GM10266 (cell line): ENCODE measurements at regions not wholly inside any gene's neighbourhood (a gene's known extent, or its start where the extent isn't known, plus 50 kb on each side); places are given as distances from the start of the nearest gene placed in this dataset.

Source experiments
- DNase-seq: peaks from one replicate; pipeline ENCODE4 v3.0.0; 2012; ENCODE audit errors: extremely low spot score
- CTCF ChIP-seq: IDR thresholded peaks from 2 replicates; pipeline ENCODE4 v1.5.1; 2012; ENCODE audit warnings: mild to moderate bottlenecking, low read depth; ENCODE audit not compliant: control insufficient read depth, insufficient read depth; ENCODE audit errors: missing control alignments

- TF ChIP-seq CTCF = no peak
- no peak for DNase-seq
Observed at GRCh38 chr3:153734777-153735551, 386.2 kb upstream of the ARHGEF26 start.

DNA sequence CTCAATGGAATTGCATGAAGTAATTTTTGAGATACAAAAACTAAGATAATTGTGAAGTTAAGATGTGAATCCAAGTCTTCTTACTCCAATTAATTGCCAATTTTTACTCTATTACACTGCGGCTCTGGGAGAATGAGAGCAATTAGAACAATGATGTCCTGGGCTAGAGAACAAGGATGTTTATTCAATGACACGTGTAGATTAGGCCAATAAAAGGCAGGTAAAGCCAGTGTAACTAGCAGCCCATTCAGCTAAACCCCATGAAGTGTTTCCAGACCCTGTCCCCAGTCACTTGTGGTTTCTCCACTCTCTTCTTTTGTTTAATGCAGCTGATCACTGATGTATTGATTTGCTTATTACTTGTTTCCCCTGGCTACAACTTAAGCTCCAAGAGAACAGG lies 381.1 kb upstream of the ARHGEF26 start:
- TF ChIP-seq CTCF = no peak

GRCh38 chr3:153744889-153745288 lies 376.3 kb upstream of the ARHGEF26 start:
- no peak for TF ChIP-seq CTCF

More for the DNA sequence above, 381.1 kb upstream of the ARHGEF26 start:
- no peak for DNase-seq

DNA sequence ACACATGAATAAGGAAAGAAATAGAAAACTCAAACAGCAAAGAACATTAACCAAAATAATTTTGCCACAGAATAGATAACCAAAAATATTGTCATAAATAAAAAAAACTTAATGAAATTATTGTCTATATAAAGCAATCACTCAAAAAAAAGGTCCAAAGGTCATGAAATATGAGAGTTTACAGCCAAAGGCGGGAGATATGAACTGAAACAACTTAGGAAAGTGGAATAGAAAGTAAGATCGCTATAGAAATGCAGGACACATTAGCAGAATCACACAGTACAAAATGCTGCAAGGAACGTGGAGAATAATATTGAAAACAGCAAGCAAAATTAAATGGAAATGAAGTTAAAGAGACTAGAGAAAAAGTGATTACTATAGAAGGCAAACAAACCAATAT lies 375.0 kb upstream of the ARHGEF26 start:
- TF ChIP-seq CTCF = no peak

More at GRCh38 chr3:153744889-153745288, 376.3 kb upstream of the ARHGEF26 start:
- DNase-seq = no peak

DNA sequence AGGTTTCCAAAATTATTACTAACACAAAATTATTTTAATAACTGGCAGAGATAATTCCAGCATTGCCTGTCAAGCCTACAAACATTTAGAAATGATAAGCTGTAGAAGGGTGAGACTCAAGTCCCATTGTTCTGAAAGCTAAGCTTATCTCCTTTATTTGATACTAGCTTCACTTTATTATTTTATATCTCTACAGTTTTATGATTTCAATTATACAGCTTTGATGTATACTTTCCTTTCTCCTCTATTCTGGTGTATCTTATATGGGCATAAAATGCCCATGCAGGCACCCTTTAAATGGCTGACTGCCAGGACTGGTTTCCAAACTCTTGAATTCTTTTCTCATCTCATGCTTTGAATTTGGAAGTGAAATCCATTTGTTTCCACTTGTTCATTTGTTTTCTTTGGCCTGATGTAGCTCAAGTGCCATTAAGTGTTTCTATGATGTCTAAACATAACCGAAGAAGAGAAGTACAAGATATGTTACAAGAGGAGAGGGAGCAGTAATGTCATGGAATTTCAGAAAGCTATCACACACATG lies 372.1 kb upstream of the ARHGEF26 start:
- DNase-seq = no peak
- no peak for TF ChIP-seq CTCF

More for the DNA sequence above, 375.0 kb upstream of the ARHGEF26 start:
- no peak for DNase-seq

- no peak for TF ChIP-seq CTCF
- DNase-seq = no peak
Observed at GRCh38 chr3:153752405-153753027, 368.7 kb upstream of the ARHGEF26 start.

DNA sequence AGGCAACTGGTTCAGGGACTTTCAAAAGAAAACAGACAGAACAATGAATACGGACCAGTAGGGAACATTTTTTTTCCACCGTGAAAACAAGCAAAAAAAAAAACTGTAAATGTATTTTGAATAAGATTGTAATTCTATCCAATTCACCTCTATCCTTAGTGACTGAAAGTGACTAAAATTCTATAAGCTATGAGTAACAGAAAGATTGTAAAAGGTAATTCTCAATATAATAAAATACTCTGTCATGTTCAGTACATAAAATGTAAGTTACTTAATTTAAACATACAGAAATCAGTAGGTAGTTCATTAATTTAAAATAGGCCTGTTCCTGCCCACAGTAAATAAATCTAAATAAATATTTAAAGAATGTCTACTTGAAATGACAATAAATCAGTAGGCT lies 368.2 kb upstream of the ARHGEF26 start:
- no peak for DNase-seq
- TF ChIP-seq CTCF = no peak
